SIG-M5 treated with dmso at 0.1 percent for 504 hours (cell line): ENCODE measurements at regions not wholly inside any gene's neighbourhood (a gene's known extent, or its start where the extent isn't known, plus 50 kb on each side); places are given as distances from the start of the nearest gene placed in this dataset.

Experiments
- DNase-seq: peaks from one replicate; lab custom pipeline; 2025; ENCODE audit not compliant: unreplicated experiment; lab: John Stamatoyannopoulos, UW

DNA sequence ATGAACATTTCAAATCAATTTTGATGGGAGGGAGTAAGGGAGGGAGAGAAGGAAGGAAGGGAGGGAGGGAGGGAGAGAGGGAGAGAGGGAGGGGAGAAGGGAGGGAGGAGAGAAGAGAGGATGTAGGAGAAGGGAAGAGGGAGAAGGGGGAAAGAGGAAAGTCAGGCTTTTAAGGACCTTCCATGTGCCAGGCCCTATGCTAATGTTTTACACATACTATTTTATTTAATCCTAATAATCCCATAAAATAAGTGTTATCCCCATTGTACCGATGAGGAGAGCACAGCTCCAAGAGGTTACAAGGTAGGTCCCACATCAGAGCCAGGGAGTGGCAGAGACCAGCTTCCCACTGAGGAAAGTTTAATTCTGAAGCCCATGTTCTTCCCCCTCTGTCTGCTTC lies 341.9 kb downstream of the RAB28 start:
- no peak for DNase-seq

- DNase-seq, result no peak
Measured at GRCh38 chr4:13137390-13137789, 346.8 kb downstream of the RAB28 start.

DNA sequence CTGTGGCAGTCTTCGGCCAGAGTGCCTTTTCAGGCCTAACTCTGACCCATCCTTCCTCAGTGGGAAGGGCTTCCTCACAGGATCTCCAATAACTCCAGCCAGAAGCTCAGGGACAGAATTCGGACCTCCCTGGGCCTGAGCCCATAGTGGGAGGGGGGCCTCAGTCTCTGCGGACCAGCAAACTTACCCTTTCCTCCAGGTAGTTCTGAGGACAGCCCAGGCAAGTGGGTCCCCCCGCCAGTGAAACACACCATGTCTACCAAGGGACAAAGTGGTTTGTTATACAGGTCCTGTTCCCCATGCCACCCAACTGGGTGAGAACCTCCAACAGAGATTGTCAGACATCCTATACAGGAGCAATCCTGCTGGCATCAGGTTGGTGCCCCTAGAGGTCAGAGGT lies 350.4 kb downstream of the RAB28 start:
- DNase-seq, result no peak

DNA sequence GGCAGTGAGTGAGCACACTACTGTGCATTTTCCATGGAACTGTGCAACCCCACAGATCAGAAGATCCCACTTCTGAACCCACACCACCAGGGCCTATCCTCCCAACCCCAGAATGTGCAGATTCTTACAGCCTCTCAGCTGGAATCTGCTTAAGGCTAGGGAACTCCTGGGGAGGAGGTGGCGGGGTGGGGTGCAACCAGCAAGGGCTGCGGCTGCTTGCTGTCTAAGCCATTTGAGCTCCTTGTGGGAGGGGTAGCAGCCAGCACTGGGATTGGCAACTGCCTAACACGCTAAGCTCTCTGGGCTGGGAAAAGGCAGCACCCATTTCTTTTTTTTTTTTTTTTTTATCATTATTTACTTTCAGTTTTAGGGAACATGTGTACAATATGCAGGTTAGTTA lies 353.3 kb downstream of the RAB28 start:
- no peak for DNase-seq

GRCh38 chr4:13129095-13129494 lies 355.0 kb downstream of the RAB28 start:
- DNase-seq, result no peak

- no peak for DNase-seq
Measured at GRCh38 chr4:13126976-13127910, 356.9 kb downstream of the RAB28 start.

- DNase-seq, result no peak
Measured at GRCh38 chr4:13118633-13119032, 365.5 kb downstream of the RAB28 start.

GRCh38 chr4:13117185-13117584 lies 367.0 kb downstream of the RAB28 start:
- DNase-seq, result no peak

- DNase-seq, result no peak
Measured at GRCh38 chr4:13112030-13112429, 372.1 kb downstream of the RAB28 start.

- no peak for DNase-seq
Measured at GRCh38 chr4:13109536-13109935, 374.6 kb downstream of the RAB28 start.

DNA sequence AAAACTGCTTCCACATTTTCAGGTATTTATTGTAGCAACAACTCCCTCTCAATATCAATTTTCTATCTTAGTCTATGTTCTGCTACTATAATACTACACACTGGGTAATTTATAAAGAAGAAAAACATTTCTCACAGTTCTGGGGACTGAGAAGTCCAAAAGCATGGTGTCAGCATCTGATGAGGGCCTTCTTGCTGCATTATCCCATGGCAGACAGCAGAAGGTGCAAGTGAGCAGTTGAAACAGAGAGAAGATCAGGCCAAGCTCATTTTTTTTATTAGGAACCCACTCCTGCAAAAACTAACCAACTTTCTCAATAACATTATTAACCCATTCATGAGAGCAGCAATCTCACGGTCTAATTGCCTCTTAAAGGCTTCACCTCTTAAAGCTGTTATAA lies 376.0 kb downstream of the RAB28 start:
- no peak for DNase-seq

DNA sequence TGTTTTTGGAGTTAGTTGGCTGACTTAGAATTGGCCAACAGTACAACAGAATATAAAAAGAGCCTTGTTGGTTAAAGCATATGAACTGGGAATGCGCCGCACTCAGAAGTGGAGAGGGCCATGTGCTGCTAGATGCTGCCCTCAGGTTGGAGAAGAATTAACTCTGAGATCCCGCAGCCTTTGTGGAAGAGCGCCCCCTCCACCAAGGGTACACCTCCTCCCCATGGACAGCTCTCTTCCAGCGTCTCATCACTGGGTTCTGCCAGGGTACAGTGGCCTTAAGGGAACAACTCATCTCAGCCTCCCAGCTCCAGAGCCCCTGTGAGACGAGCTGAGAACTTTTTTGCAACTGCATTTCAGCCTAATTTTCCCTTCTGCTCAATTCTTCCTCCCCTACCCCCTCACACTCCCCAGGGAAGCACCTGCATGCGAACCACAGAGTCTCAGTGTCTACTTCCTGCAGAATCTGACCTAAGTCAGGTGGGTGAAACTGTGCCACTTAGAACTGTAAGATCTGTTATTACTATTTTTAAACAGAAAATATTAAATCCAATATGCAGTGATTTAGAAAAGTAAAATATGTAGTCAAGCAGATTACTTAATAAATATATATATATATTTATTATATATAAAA lies 380.6 kb downstream of the RAB28 start:
- no peak for DNase-seq

- DNase-seq, result no peak
Measured at GRCh38 chr4:13102092-13102742, 381.9 kb downstream of the RAB28 start.

DNA sequence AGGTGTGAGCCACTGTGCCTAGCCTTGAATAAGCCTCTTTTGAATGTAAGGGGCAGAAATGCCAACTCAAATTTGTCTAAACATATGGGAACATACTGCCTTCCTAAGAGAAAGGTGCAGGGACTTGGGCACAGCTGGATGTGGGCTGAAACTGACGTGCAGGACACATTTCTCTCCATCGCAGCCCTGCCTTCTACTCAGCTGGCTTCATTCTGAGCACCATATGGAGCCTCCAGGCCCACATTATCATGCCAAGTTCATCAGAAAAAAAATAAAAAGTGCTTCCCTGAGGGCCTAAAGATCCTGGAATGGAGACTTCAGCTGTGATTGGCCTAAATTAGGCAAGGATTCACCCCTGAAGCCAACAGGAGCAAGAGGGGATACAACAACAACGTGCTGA lies 386.2 kb downstream of the RAB28 start:
- DNase-seq, result no peak

DNA sequence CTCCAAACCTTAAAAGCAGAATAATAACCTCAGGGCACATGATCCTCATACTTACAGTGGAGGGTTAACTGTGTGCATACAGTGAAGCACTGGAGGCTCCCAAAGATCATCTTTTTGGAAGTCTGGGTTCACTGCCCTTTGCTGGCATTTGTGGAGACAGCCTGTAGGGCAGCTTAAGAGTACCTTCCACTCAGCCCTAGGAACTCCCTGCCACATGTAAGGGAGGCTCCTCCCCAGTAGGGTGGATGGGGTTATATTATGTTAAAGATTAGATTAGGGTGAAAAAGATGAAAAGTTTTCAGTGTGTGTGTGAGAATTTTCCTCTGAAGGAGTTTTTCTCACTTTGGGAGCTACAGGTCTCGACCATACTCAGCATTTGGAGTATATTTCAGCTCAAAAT lies 388.4 kb downstream of the RAB28 start:
- no peak for DNase-seq

GRCh38 chr4:13093170-13093569 lies 391.0 kb downstream of the RAB28 start:
- no peak for DNase-seq

- no peak for DNase-seq
Measured at GRCh38 chr4:13092702-13093101, 391.4 kb downstream of the RAB28 start.

DNA sequence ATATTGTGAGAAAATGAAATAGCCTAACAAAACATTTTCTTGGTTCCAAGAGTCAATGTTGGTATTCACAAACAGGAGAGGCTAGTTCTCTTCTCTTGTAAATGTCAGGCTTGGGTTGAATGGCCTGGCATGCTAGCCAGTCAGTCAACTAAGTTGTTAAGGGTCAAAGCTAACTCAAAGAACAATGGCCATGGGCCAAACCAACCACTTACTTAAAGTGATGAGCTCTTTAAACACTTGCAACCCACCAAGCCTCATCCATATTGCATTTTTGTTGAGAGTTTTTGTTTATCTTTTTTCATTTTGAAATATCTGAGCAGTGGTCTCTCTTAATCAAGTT lies 394.5 kb downstream of the RAB28 start:
- no peak for DNase-seq

- DNase-seq, result no peak
Measured at GRCh38 chr4:13088726-13089658, 395.1 kb downstream of the RAB28 start.

DNA sequence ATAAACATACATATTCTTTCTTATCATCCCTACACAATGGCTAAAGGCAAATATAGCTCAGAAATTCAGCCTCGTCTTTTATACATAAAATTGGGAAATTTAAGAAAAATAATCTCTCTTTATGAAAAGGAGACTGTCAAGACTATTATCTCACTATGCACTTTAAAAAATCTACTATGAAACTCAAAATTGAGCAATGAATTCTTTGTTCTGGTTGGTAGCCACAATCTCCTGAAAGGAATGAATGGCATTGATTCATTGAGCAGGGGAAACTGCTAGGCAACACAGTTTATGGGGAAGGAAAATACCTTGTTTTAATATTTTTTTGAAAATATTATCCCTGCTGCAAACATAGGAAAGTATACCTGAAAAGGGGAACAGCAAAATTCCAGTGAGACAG lies 397.1 kb downstream of the RAB28 start:
- DNase-seq, result no peak

- no peak for DNase-seq
Measured at GRCh38 chr4:13084210-13084609, 399.9 kb downstream of the RAB28 start.
